ENCODE measurements at regions not wholly inside any gene's neighbourhood (a gene's known extent, or its start where the extent isn't known, plus 50 kb on each side); places are given as distances from the start of the nearest gene placed in this dataset.

- no peak for DNase-seq
Observed at GRCh38 chr5:145499483-145499882, 335.7 kb downstream of the PRELID2 start.

- no peak for DNase-seq
Observed at GRCh38 chr5:145497052-145497451, 338.1 kb downstream of the PRELID2 start.

GRCh38 chr5:145495741-145496140, 339.4 kb downstream of the PRELID2 start:
- DNase-seq = no peak

GRCh38 chr5:145495196-145495595, 339.9 kb downstream of the PRELID2 start:
- DNase-seq = no peak

- DNase-seq = no peak
Observed at GRCh38 chr5:145493435-145493834, 341.7 kb downstream of the PRELID2 start.

- no peak for DNase-seq
Observed at GRCh38 chr5:145489516-145489915, 345.6 kb downstream of the PRELID2 start.

- DNase-seq = no peak
Observed at GRCh38 chr5:145484158-145484557, 351.0 kb downstream of the PRELID2 start.

GRCh38 chr5:145483212-145483611, 351.9 kb downstream of the PRELID2 start:
- no peak for DNase-seq

GRCh38 chr5:145479857-145480256, 355.3 kb downstream of the PRELID2 start:
- DNase-seq = no peak

- DNase-seq = no peak
Observed at GRCh38 chr5:145479271-145479670, 355.9 kb downstream of the PRELID2 start.

GRCh38 chr5:145478651-145479050, 356.5 kb downstream of the PRELID2 start:
- DNase-seq = no peak

GRCh38 chr5:145473042-145473642, 362.0 kb downstream of the PRELID2 start:
- no peak for DNase-seq

- DNase-seq = no peak
Observed at GRCh38 chr5:145471831-145472612, 363.1 kb downstream of the PRELID2 start.

GRCh38 chr5:145471026-145471425, 364.1 kb downstream of the PRELID2 start:
- no peak for DNase-seq

GRCh38 chr5:145470396-145470979, 364.7 kb downstream of the PRELID2 start:
- DNase-seq = no peak

GRCh38 chr5:145467446-145467845, 367.7 kb downstream of the PRELID2 start:
- DNase-seq = no peak

GRCh38 chr5:145466533-145466932, 368.6 kb downstream of the PRELID2 start:
- no peak for DNase-seq

- DNase-seq = no peak
Observed at GRCh38 chr5:145465474-145466263, 369.5 kb downstream of the PRELID2 start.

- DNase-seq = no peak
Observed at GRCh38 chr5:145464171-145464570, 371.0 kb downstream of the PRELID2 start.

- no peak for DNase-seq
Observed at GRCh38 chr5:145463634-145464033, 371.5 kb downstream of the PRELID2 start.

GRCh38 chr5:145462525-145462924, 372.6 kb downstream of the PRELID2 start:
- DNase-seq = no peak

- no peak for DNase-seq
Observed at GRCh38 chr5:145450286-145450885, 384.8 kb downstream of the PRELID2 start.

GRCh38 chr5:145449794-145450193, 385.3 kb downstream of the PRELID2 start:
- no peak for DNase-seq

Measured in NCI-H774 (cell line).